Panc1 (cell line): ENCODE measurements at regions not wholly inside any gene's neighbourhood (a gene's known extent, or its start where the extent isn't known, plus 50 kb on each side); places are given as distances from the start of the nearest gene placed in this dataset.

Experiments
- CTCF ChIP-seq: fragments of 450-650 bp; IDR thresholded peaks from 2 replicates; pipeline ENCODE4 v1.5.1; 2017; ENCODE audit warnings: mild to moderate bottlenecking
- POLR2AphosphoS5 ChIP-seq: IDR thresholded peaks from 2 replicates; pipeline ENCODE4 v1.6.1; 2012; ENCODE audit warnings: mild to moderate bottlenecking, low read depth, low read length, moderate library complexity
- REST ChIP-seq, 2 experiments: IDR thresholded peaks; 2 replicates each; pipeline ENCODE4 v1.6.1; 2011 to 2012; ENCODE audit warnings: low read depth in 2 of 2, control low read depth in 1 of 2, low read length in 1 of 2, mild to moderate bottlenecking in 1 of 2, moderate library complexity in 1 of 2; ENCODE audit not compliant: insufficient read depth in 1 of 2
- SIN3A ChIP-seq: IDR thresholded peaks from 2 replicates; pipeline ENCODE4 v1.6.1; 2012; ENCODE audit warnings: low read depth, mild to moderate bottlenecking, low read length, moderate library complexity, borderline replicate concordance; ENCODE audit not compliant: insufficient read depth

GRCh38 chr14:61636779-61637178, 58.5 kb upstream of the HIF1A start:
- no peak for TF ChIP-seq REST (IDR thresholded peaks at IDR 0.05; ENCODE audit: insufficient read depth in 1 of 2, low read depth in 2 of 2, low read length in 1 of 2)
- TF ChIP-seq CTCF: no peak
- TF ChIP-seq SIN3A: no peak
- no peak for TF ChIP-seq POLR2AphosphoS5
